Fibroblast of peridontal ligament (primary cell): ENCODE measurements at regions not wholly inside any gene's neighbourhood (a gene's known extent, or its start where the extent isn't known, plus 50 kb on each side); places are given as distances from the start of the nearest gene placed in this dataset.

Experiments used
- DNase-seq: peaks from one replicate; pipeline ENCODE4 v3.0.0-alpha.2; 2010; ENCODE audit errors: extremely low read depth

- no peak for DNase-seq
Measured at GRCh38 chr1:69426401-69426800, 141.3 kb upstream of the LRRC7 start.

DNA sequence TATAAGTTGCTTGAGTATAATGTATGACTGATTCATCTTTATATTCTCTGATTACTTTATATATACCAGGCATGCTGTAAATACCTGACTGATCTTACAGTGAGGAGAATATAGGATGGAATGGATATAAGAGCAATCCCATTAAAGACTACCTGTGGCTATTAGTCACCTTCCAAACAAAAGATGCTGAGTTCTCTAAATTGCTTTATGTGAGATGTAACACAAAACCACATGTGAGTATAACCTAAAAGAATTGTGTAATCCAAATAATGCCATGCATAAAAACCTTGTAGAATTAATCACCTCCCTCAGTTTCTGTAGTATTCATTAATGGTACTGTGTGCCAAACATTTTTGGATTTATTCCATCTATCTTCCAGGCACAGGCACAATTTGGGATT, 134.6 kb upstream of the LRRC7 start:
- DNase-seq: no peak

DNA sequence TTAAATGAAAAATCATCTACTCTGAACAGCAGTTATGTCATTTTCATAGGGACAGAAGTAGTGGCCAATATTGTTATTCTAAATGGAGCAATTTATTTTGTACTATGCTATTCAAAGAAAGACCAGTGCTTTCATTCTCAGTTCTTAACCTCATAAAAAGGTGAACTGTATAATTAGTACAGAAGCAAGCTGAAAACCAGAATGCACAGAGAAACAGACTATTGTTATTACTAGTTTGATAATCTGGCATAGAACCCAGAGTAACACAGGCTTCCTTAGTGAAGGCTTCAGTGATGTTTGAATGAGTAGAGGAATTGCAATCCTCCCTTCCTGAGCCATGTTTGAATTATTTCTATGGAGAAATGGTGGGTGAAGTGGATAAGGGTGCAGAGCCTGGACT, 131.6 kb upstream of the LRRC7 start:
- DNase-seq: no peak

DNA sequence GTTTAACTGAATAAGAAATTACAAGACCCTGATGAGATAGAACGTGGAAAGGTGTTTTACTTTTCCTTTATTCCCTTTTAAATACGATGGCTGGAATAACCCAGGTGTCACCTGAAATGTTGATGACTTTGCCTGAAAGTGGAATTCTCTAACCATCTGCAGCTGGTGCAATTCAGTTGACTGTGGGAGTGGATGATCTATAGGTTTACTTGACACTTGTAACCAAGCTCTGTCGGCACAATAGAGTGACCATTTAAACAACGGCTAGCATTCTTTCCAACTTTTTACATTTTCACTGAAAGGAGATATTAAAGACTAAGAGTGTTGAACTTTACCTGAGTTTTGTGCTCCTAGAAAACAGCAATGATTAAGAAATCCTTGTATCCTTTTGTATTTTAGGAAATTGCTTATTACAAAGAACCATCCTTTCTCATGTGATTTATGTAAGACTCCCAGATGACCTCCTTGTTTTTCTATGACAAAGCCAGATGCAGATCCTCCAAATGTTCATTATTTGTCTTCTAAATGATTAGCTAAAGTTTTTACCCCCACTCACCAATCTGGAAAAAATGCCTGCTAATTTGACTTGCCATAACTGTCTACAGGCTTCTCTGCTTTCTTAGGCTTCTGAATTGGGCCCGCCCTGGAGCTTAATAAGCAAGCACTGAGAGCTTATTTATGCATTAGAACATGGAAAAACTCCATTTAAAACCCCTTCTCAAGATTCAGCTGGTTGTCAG, 129.5 kb upstream of the LRRC7 start:
- no peak for DNase-seq

DNA sequence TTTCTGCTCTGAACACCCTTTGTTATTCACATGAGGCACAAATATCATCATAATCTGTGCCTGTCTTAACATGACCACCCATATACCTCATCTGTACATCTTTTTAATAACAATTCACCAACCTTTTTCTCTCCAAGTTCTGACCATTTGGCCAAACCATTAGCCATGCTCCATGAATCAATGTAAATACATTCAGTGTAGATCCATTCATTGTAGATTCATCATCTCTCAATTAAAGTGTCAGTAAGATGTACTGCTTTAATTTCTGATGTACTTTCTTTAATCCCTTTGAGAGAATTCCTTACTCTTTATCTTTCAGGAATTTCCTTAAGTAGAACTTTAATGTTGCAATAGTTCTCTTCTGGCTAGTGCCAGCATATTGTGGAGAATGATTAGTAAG, 126.2 kb upstream of the LRRC7 start:
- no peak for DNase-seq

DNA sequence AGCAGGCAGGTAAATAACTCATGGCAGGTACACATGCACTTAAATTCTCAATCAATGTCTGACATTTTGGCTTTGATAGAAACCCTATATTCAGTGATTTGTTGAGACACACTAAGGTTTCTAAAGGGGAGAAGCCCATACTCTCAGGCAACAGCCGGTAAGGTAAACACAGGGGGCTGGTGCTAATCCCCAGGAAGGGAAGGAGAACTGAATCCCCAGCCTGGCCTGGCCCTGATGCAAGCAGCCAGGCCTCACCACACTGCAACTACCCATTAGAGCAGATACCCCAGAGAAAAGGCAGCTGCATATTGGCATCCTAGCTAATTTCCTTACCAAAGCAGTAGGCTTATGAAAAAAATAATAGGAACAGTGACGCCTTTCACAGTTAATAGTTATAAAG, 116.5 kb upstream of the LRRC7 start:
- DNase-seq: no peak

DNA sequence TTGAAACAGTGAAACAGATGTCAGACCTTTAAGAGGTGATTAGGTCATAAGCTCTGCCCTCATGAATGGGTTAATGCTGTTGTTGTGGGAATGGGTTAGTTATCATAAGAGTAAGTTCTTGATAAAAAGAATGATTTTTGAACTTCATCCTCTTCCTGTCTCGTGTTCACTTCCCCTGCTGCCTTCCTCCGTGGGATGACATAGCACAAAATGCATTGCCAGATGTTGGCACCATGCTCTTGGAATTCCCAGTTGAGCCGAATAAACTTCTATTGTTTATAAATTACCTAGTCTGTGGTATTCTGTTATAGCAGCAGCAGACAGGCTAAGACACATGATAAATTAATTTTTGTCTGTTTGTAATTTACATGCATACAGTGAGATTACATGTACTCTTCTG, 112.0 kb upstream of the LRRC7 start:
- DNase-seq: no peak

DNA sequence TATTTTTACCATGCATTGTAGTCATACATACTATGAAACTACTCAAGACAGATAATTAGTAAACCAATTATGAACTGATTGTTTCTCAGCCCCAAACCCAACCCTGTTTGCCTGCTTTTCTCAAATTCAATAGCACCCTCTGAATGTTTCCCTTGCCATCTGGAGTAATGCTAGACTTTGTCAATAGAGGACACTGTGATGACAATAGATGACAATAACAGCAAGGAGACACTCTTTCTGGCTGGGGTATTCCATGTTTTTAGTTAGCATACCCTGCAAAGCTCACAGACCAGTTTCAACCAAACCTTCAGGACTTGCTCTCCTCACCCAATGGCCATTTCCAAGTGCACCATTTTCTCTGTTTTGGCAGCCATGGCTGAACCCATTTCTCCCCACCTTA, 108.5 kb upstream of the LRRC7 start:
- no peak for DNase-seq

DNA sequence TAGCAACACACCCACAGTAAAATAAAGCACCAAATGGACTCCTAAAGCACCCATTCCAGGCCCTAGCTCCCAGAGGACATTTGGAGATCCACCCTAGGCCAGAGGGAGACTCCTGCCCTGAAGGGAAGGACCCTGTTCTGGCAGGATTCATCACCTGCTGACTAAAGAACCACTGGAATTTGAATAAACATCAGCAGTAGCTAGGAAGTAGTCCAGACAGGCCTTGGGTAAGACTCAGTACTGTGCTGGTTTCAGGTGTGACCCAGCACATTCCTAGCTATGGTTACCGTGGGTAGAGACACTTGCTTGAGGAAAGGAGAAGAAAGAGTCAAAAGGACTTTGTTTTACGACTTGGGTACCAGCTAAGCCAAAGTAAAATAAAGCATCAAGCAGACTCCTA, 92.7 kb upstream of the LRRC7 start:
- DNase-seq: no peak

GRCh38 chr1:69479734-69480133, 88.0 kb upstream of the LRRC7 start:
- no peak for DNase-seq

GRCh38 chr1:69483246-69483645, 84.5 kb upstream of the LRRC7 start:
- DNase-seq: no peak

DNA sequence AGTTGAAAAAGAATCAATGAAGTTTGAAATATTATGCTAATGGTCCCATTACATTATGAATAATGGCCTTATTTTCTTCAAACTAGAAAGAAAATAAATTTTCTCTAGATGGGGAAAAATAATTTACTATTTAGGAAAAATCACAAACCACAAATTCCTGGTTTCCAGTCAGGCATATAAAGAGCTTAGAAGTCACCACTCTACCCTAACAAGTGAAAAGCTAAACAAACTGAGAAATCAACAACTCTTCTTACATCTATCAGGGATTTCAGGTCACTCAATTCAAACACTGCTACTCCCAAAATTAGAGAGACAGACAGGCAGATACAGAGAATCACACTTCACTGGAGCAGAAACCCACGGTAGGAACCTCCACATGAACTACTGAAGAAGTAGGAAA, 82.1 kb upstream of the LRRC7 start:
- DNase-seq: peak; percentile 4

- no peak for DNase-seq
Measured at GRCh38 chr1:69491416-69491815, 76.3 kb upstream of the LRRC7 start.

DNA sequence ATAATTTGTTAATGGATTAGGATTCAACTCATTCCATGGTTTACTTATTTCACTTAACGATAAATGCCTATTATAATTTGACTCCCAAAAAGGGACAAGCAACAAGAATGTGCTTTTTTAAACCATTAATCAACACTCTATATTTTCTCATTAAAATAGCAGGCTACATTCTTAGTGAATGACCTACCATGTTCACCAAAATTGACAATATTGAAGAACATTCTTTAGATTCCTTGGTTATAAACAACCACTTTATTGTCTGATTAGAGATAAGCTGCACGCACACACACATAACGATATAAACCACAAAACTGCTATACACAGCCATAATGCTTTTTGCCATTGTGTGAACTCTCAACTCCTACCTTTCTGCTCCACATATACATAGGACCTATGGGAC, 75.4 kb upstream of the LRRC7 start:
- no peak for DNase-seq

- DNase-seq: no peak
Measured at GRCh38 chr1:69494221-69494620, 73.5 kb upstream of the LRRC7 start.

DNA sequence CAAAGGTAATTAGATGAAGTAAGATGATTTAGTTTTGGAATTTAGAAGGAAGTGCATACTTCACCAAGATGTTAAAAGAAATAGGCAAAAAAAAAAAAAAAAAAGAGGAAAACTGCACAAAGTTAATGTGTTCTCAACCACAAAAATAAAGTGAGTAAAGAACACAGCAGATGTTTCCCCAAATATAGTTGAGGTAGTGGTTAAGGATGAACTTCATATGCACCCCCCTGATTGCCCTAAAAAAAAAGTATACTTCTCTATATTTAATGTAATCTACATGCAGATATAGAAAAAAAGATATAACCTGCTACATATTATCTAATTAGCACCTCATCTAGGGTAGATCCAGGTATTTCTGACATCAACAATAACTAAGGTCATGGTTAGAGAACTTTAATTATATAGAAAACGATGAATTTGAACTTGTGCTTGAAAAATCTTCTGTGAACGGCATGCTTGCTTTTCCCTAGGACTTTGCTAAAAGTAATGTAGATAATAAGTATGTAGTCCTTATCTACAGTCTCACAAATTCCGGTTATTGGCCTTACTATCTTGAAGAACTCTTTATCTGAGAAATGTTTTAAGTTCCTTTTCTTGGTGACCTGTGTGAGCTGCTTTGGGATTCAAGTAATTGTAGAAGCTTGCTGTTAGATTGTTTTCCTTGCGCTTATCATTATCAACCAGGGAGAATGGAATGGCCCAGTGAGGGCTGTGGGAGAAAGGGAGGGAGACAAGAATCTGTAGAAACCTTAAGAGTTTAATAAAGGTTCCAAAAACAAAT, 70.1 kb upstream of the LRRC7 start:
- no peak for DNase-seq

- no peak for DNase-seq
Measured at GRCh38 chr1:69498711-69499110, 69.0 kb upstream of the LRRC7 start.

- DNase-seq: no peak
Measured at GRCh38 chr1:69499203-69499803, 68.4 kb upstream of the LRRC7 start.

- DNase-seq: no peak
Measured at GRCh38 chr1:69502991-69503390, 64.7 kb upstream of the LRRC7 start.

DNA sequence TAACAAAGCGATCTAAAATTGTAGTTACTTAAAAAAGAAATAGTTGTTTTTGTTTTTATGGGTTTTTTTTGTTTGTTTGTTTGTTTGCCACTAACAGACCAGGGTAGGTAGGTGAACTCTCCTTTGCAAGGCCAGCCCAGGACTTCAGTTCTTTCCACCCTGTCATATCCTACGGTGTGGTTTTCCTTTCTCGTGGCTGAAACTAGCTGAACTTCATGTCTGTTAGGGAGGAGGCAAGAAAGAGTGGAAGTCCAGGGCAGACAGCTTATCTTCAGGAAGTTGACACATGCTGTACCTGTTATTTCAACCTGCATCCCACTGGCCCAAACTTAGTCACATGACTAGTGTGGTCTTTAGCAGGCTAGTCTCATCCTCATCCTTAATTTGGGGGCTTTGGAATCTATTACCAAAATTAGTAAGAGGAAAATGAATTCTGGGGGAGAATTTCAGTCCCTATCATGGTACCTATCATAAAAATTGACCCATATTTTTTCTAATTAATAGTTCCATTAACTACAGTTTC, 62.9 kb upstream of the LRRC7 start:
- no peak for DNase-seq

DNA sequence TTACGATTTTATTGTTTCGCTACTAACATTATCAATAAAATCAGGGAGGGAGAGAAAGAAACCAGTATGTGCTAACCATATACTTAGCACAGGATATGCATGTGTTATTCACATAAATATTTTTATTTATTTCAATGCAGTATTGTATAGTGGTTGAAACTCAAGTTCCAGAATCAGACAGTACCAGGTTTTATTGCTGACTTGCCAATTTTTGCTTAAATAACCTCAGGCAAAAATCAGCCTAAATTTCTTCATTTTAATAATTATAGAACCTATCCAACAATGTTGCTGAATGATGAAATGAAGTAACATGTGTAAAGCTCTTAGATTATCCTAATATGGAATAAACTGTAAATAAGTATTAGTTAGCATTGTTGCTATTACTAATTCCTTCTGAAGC, 61.4 kb upstream of the LRRC7 start:
- no peak for DNase-seq

GRCh38 chr1:69506721-69507120, 61.0 kb upstream of the LRRC7 start:
- DNase-seq: no peak

- no peak for DNase-seq
Measured at GRCh38 chr1:69510026-69510425, 57.7 kb upstream of the LRRC7 start.
